GM19468 (cell line): ENCODE measurements at regions not wholly inside any gene's neighbourhood (a gene's known extent, or its start where the extent isn't known, plus 50 kb on each side); places are given as distances from the start of the nearest gene placed in this dataset.

Experiments
- ATAC-seq: cut with Tn5 transposase; IDR thresholded peaks from one replicate; pipeline ENCODE4 v1.9.1; 2021; ENCODE audit warnings: mild to moderate bottlenecking, moderate library complexity, moderate number of reproducible peaks; ENCODE audit not compliant: unreplicated experiment; ENCODE audit errors: extremely low read depth

DNA sequence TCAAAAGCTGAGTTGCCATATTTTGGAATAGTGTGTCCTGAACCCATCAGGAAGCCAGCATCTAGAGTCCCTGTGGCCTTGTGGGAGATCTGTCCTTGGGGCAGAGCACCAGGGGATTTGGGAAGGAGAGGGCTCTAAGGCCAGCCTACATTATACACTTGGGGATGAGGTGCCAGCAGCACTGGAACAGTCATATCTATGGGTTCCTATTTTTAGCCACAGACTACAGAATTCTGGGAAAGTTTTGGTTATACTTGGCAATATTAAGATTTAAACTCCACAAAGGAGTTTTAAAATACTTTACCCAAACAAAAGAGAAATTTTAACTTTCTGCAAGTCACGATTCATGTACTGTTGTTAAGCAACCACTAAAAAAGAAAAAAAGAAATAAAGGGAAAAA lies 405.7 kb upstream of the MMADHC start:
- no peak for ATAC-seq

- no peak for ATAC-seq
Measured at GRCh38 chr2:149991576-149991975, 404.0 kb upstream of the MMADHC start.

GRCh38 chr2:149990965-149991364 lies 403.4 kb upstream of the MMADHC start:
- ATAC-seq: no peak

DNA sequence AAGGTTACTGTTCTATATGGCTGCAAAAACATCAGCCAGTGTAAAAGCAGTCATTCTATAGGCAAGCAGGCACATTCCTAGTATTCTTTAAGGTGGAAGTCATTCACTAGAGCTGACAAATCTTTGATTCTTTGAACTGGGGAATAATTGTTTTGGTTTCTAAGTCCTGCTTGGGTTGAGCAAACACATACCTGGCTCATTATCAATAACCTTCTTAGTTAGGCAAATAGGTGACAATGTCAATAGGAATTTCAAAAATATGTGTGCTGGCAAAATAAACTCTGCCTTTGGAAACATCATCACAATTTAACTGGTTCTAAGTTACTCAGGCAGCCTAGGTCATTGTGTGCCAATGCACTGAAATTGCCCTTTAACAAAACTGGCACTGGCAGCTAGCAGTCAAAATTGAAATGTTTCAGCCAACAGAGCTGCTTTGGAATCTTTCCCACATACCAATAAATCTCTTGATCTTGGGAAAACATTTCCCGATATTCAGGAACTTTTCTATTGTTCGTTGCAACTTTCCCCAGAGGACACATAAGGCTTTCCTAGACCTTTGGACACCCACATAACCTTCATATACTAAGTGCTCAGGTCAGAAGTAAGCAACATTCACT lies 402.0 kb upstream of the MMADHC start:
- ATAC-seq: no peak

GRCh38 chr2:149988361-149988760 lies 400.8 kb upstream of the MMADHC start:
- ATAC-seq: no peak

- ATAC-seq: no peak
Measured at GRCh38 chr2:149986861-149987260, 399.3 kb upstream of the MMADHC start.

- no peak for ATAC-seq
Measured at GRCh38 chr2:149984311-149984710, 396.7 kb upstream of the MMADHC start.

GRCh38 chr2:149972066-149972465 lies 384.5 kb upstream of the MMADHC start:
- ATAC-seq: no peak

- ATAC-seq: no peak
Measured at GRCh38 chr2:149954981-149955600, 367.5 kb upstream of the MMADHC start.

DNA sequence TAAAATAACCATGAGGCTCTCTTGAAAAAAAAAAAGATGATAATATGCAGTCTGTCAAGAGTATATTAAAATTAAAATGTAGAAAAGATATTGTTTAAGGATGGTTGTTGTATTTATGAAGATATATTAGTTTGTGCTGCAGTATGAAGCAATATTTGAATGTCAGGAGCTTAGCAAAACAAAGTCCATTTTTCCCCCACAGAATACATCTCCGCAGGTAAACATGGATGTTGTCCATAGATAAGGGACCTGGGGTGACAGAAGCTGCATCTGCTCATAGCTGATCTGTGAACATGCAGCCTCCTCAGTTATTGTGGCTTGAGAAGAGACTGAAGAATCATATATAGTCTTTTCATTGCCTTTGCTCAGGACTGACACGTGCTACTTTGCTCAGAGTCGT lies 366.1 kb upstream of the MMADHC start:
- ATAC-seq: no peak

- ATAC-seq: no peak
Measured at GRCh38 chr2:149931486-149931885, 343.9 kb upstream of the MMADHC start.

GRCh38 chr2:149928011-149928410 lies 340.4 kb upstream of the MMADHC start:
- ATAC-seq: no peak

DNA sequence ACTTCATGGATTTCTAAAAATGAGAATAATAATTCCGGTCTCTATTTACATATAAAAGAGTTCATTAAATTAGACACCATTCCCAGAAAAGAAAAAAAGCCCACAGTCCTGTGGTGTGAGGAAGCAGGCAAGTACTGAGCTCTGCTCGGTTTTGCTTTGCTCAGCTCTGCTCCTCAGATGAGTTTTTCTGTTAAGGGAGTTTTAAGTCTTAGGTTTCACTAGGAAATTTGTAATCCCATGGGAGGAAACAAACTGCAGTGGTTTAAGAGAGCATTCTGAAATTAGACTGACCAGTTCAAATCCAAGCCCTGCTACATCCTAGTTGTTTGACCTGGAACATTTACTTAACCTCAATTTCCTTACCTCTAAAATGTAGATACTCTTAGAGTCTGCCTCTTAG lies 338.6 kb upstream of the MMADHC start:
- ATAC-seq: no peak

- ATAC-seq: no peak
Measured at GRCh38 chr2:149924549-149925213, 337.1 kb upstream of the MMADHC start.

DNA sequence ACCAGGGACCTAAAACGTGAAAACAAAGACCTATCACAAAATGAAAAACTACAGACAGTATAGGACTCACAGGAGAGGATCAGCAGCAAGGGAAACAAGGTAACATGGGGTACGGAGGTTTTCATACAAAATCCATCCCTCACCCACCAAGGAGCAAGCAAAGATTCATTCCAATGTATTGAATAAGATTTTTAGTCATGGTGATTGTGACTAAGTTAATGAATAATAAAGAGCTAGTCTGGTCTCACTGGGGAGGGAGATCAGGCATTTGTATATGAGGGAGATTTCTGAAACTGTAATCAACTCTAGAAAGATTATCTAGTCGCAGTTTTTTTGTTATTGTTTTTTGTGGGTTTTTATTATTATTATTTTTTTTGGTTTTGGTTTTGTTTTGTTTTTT lies 336.5 kb upstream of the MMADHC start:
- ATAC-seq: no peak

DNA sequence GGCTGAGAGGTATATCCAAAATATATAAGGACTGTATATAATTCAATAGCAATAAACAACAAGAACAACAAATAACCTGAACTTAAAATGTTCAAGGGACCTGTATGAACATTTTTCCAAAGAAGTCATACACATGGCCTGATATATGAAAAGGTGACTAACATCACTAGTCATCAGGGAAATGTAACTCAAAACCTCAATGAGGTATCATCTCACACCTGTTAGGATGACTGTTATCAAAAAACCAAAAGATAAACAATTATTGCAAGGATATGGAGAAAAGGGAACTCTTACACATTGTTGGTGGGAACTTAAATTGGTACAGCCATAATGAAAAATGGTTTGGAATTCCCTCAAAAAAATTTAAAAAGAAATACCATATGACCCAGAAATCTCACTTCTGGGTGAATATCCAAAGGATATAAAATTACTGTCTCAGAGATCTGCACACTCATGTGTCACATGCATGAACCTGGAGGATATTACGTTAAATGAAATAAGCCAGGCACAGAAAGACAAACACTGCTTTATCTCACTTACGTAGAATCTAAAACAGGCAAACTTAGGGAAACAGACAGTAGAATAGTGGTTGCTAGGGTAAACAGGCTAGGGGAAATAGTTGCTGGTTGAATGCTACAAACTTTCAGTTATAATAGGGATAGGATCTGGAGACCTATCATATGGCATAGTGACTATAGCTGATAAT lies 334.5 kb upstream of the MMADHC start:
- ATAC-seq: no peak

GRCh38 chr2:149920389-149920788 lies 332.8 kb upstream of the MMADHC start:
- no peak for ATAC-seq

DNA sequence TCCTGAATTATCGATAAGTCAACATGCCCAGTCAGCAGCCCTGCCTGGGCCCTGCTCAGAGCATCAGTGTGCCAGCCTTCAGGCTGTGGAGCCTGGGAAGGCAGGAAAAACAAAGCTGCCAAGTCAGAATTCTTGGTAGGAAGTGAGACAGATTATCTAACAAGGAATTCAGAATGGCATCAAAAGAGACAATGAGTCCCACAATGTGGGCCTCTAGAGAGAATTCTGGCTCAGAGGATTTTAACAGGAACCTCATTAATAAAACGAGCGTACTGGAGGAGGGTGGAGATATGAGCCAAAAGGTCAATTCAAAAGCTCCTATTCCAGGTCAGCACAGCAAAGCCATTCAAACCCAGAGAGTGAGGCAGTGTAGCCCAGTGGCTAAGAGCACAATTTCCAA lies 327.6 kb upstream of the MMADHC start:
- ATAC-seq: no peak

- ATAC-seq: no peak
Measured at GRCh38 chr2:149908726-149909683, 321.4 kb upstream of the MMADHC start.

GRCh38 chr2:149906886-149907285 lies 319.3 kb upstream of the MMADHC start:
- ATAC-seq: no peak
